Adipocyte (in vitro differentiated cells): ENCODE measurements at regions not wholly inside any gene's neighbourhood (a gene's known extent, or its start where the extent isn't known, plus 50 kb on each side); places are given as distances from the start of the nearest gene placed in this dataset.
A peak's percentile ranks its signal among the peaks of the same experiment; 100 is the strongest.

ENCODE experiments used
- DNase-seq: peaks from one replicate; pipeline ENCODE4 v3.0.0-alpha.2; 2015; ENCODE audit warnings: low read depth
- H3K27me3 ChIP-seq: replicated peaks from 2 replicates; pipeline ENCODE4 v1.7.0; 2013; ENCODE audit warnings: mild to moderate bottlenecking, low read length, moderate library complexity; ENCODE audit not compliant: control insufficient read depth, insufficient read depth
- H3K36me3 ChIP-seq: 2 replicates; pipeline ENCODE4 v1.7.0; 2013; ENCODE audit warnings: low read length, mild to moderate bottlenecking, moderate library complexity; ENCODE audit not compliant: control insufficient read depth, insufficient read depth, severe bottlenecking
- H3K4me1 ChIP-seq: 2 replicates; pipeline ENCODE4 v1.7.0; 2013; ENCODE audit warnings: mild to moderate bottlenecking, low read length, moderate library complexity; ENCODE audit not compliant: control insufficient read depth, insufficient read depth
- H3K4me3 ChIP-seq: 2 replicates; pipeline ENCODE4 v1.7.0; 2013; ENCODE audit warnings: mild to moderate bottlenecking, low read length, moderate library complexity
- H3K9ac ChIP-seq: 2 replicates; pipeline ENCODE4 v1.7.0; 2013; ENCODE audit warnings: mild to moderate bottlenecking, low read length, moderate library complexity
- H3K9me3 ChIP-seq: 2 replicates; pipeline ENCODE4 v1.7.0; 2013; ENCODE audit warnings: mild to moderate bottlenecking, low read length, moderate library complexity; ENCODE audit not compliant: control insufficient read depth

- Histone ChIP-seq H3K9ac (peak overlapping the region; percentile 74), H3K4me1 (peaks cover 43% of the 10 kb centered on the region), H3K9me3 (no peaks in the 10 kb centered on the region), H3K4me3 (peak overlapping the region; percentile 42), H3K36me3 (no peaks in the 10 kb centered on the region), H3K27me3 (no peaks in the 10 kb centered on the region)
- peak; percentile 99 for DNase-seq
Observed at GRCh38 chr6:157764178-157765068, 58.6 kb upstream of the SNX9 start.

- peaks cover 34% of the 10 kb centered on the region for H3K4me1 ChIP-seq
- no peaks in the 10 kb centered on the region for H3K36me3 ChIP-seq
- no peak overlapping the region for H3K4me3 ChIP-seq
- no peaks in the 10 kb centered on the region for H3K9me3 ChIP-seq
- DNase-seq: no peak
- H3K9ac ChIP-seq: no peak overlapping the region
- no peaks in the 10 kb centered on the region for H3K27me3 ChIP-seq
Observed at GRCh38 chr6:157766901-157767774, 55.9 kb upstream of the SNX9 start.

- Histone ChIP-seq H3K27me3 (no peaks in the 10 kb centered on the region), H3K4me3 (no peak overlapping the region), H3K9ac (no peak overlapping the region), H3K9me3 (no peaks in the 10 kb centered on the region), H3K36me3 (no peaks in the 10 kb centered on the region), H3K4me1 (peaks cover 34% of the 10 kb centered on the region)
- no peak for DNase-seq
Observed at GRCh38 chr6:157767775-157768156, 55.3 kb upstream of the SNX9 start.

GRCh38 chr6:157768304-157768703 is 54.7 kb upstream of the SNX9 start:
- no peak overlapping the region for H3K4me3 ChIP-seq
- H3K36me3 ChIP-seq: no peaks in the 10 kb centered on the region
- no peak for DNase-seq
- no peak overlapping the region for H3K9ac ChIP-seq
- peaks cover 35% of the 10 kb centered on the region for H3K4me1 ChIP-seq
- no peaks in the 10 kb centered on the region for H3K9me3 ChIP-seq
- no peaks in the 10 kb centered on the region for H3K27me3 ChIP-seq

GRCh38 chr6:157768863-157769551 is 54.0 kb upstream of the SNX9 start:
- H3K27me3 ChIP-seq: no peaks in the 10 kb centered on the region
- no peak overlapping the region for H3K4me3 ChIP-seq

GRCh38 chr6:157769776-157770426 is 53.1 kb upstream of the SNX9 start:
- H3K9me3 ChIP-seq: no peaks in the 10 kb centered on the region
- H3K27me3 ChIP-seq: no peaks in the 10 kb centered on the region
- no peak overlapping the region for H3K4me3 ChIP-seq
- no peaks in the 10 kb centered on the region for H3K36me3 ChIP-seq
- no peak overlapping the region for H3K9ac ChIP-seq
- H3K4me1 ChIP-seq: peaks cover 28% of the 10 kb centered on the region
- no peak for DNase-seq

More at GRCh38 chr6:157768863-157769551, 54.0 kb upstream of the SNX9 start:
- no peaks in the 10 kb centered on the region for H3K36me3 ChIP-seq
- H3K9me3 ChIP-seq: no peaks in the 10 kb centered on the region
- no peak overlapping the region for H3K9ac ChIP-seq
- DNase-seq: no peak
- H3K4me1 ChIP-seq: peaks cover 35% of the 10 kb centered on the region

- Histone ChIP-seq H3K4me1 (peaks cover 23% of the 10 kb centered on the region), H3K27me3 (no peaks in the 10 kb centered on the region), H3K9ac (no peak overlapping the region), H3K4me3 (no peak overlapping the region), H3K9me3 (no peaks in the 10 kb centered on the region), H3K36me3 (no peaks in the 10 kb centered on the region)
- DNase-seq: peak; percentile 19
Observed at GRCh38 chr6:157770946-157771345, 52.1 kb upstream of the SNX9 start.

- Histone ChIP-seq H3K4me1 (peaks cover 19% of the 10 kb centered on the region), H3K9ac (no peak overlapping the region), H3K9me3 (no peaks in the 10 kb centered on the region), H3K4me3 (no peak overlapping the region), H3K36me3 (no peaks in the 10 kb centered on the region), H3K27me3 (no peaks in the 10 kb centered on the region)
- DNase-seq: no peak
Observed at GRCh38 chr6:157772820-157773219, 50.2 kb upstream of the SNX9 start.
